Adrenal gland (tissue), 5 donors: ENCODE measurements at regions not wholly inside any gene's neighbourhood (a gene's known extent, or its start where the extent isn't known, plus 50 kb on each side); places are given as distances from the start of the nearest gene placed in this dataset.

Experiments
- CTCF ChIP-seq, 6 experiments: fragments of 450-650 bp in 4 of 6; fragments of 200-600 bp in 2 of 6; sonication (generic) in 1 of 6; IDR thresholded peaks; 1 replicate in 5 of 6; 2 replicates in 1 of 6; pipeline versions ENCODE4 v1.5.1 to v1.8.0; 2016 to 2021; ENCODE audit warnings: antibody characterized with exemption in 6 of 6, mild to moderate bottlenecking in 2 of 6, moderate library complexity in 1 of 6
- POLR2A ChIP-seq, 2 donors: fragments of 450-650 bp; IDR thresholded peaks; one replicate each; pipeline ENCODE4 v1.6.1; 2017; ENCODE audit warnings: antibody characterized with exemption in 2 of 2, mild to moderate bottlenecking in 2 of 2, moderate library complexity in 1 of 2
- donor health status: DM: no; HTN: no; CAD: no.

GRCh38 chr4:144289667-144290428 lies 149.3 kb upstream of the GYPA start:
- TF ChIP-seq CTCF (IDR thresholded peaks at IDR 0.05) (no peak), POLR2A (IDR thresholded peaks at IDR 0.05) (no peak)
